Endodermal cell (in vitro differentiated cells): ENCODE measurements at regions not wholly inside any gene's neighbourhood (a gene's known extent, or its start where the extent isn't known, plus 50 kb on each side); places are given as distances from the start of the nearest gene placed in this dataset.

ENCODE experiments used
- DNase-seq: peaks from one replicate; pipeline ENCODE4 v3.0.0-alpha.2; 2017
- H3K27ac ChIP-seq: 2 replicates; pipeline ENCODE4 v1.5.1; 2013; ENCODE audit warnings: mild to moderate bottlenecking, low read depth, low read length, moderate library complexity
- H3K27me3 ChIP-seq: 2 replicates; pipeline ENCODE4 v1.6.1; 2013; ENCODE audit warnings: mild to moderate bottlenecking, low read length, moderate library complexity; ENCODE audit not compliant: insufficient read depth, control insufficient read depth, poor library complexity, severe bottlenecking
- H3K36me3 ChIP-seq: 2 replicates; pipeline ENCODE4 v1.7.0; 2013; ENCODE audit warnings: mild to moderate bottlenecking, low read length, moderate library complexity; ENCODE audit not compliant: control insufficient read depth, insufficient read depth
- H3K4me1 ChIP-seq: one replicate; pipeline ENCODE4 v1.7.0; 2013; ENCODE audit warnings: low read length; ENCODE audit not compliant: control insufficient read depth, insufficient read depth
- H3K4me3 ChIP-seq: 2 replicates; pipeline ENCODE4 v1.5.1; 2013; ENCODE audit warnings: mild to moderate bottlenecking, low read length, moderate library complexity
- H3K9ac ChIP-seq: 2 replicates; pipeline ENCODE4 v1.6.1; 2013; ENCODE audit warnings: mild to moderate bottlenecking, low read length, moderate library complexity; ENCODE audit not compliant: poor library complexity, severe bottlenecking; ENCODE audit errors: extremely low read depth
- H3K9me3 ChIP-seq: 2 replicates; pipeline ENCODE4 v1.6.1; 2013; ENCODE audit warnings: mild to moderate bottlenecking, low read length, moderate library complexity; ENCODE audit not compliant: control insufficient read depth
- H3K27ac Mint-ChIP-seq: 2 replicates; pipeline ENCODE4 v1.8.0; 2020; ENCODE audit warnings: mixed read lengths
- H3K27me3 Mint-ChIP-seq: 2 replicates; pipeline ENCODE4 v1.8.0; 2021; ENCODE audit warnings: mild to moderate bottlenecking, mixed read lengths; ENCODE audit not compliant: insufficient read depth
- H3K36me3 Mint-ChIP-seq: 2 replicates; pipeline ENCODE4 v1.8.0; 2020; ENCODE audit warnings: low read depth, mixed read lengths
- H3K4me1 Mint-ChIP-seq: 2 replicates; pipeline ENCODE4 v1.8.0; 2020; ENCODE audit warnings: mixed read lengths
- H3K4me3 Mint-ChIP-seq: 2 replicates; pipeline ENCODE4 v1.8.0; 2020; ENCODE audit warnings: mild to moderate bottlenecking, moderate library complexity, mixed read lengths
- H3K9me3 Mint-ChIP-seq: 2 replicates; pipeline ENCODE4 v1.8.0; 2020; ENCODE audit warnings: mild to moderate bottlenecking, mixed read lengths
- WGBS, 2 experiments: methylation state at CpG; one replicate each; pipeline versions ENCODE4 v1.1.5 to v1.1.7; 2013; ENCODE audit warnings: missing lambda C conversion rate in 2 of 2, mixed read lengths in 1 of 2; ENCODE audit not compliant: insufficient coverage in 1 of 2, insufficient read length in 1 of 2; 5-methylcytosine and 5-hydroxymethylcytosine counted together
- TF ChIP-seq, protein P1 (sequence below): fragments of 200-600 bp; sonication (generic); conservative IDR thresholded peaks from 2 replicates; pipeline ENCODE4 v1.5.0; 2021; ENCODE audit warnings: antibody characterized with exemption, mild to moderate bottlenecking

DNA sequence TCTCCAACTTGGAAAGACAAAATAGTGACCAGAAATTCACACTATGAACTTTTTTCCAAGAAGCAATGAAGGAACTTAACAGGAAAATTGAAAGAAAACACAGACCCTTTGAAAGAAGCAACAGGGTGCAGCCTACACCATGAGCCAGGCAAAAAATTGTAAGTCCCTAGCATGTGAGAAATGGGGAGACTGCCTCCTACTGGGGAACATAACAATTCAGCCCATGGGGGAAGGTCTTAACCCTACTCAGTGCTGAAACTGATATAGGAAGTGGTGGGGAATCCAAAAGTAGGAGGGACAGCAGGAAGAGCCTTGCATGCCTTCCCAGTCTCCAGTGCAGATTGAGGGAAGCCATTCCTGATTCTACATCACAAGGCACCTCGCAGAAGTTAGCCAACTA, 235.1 kb upstream of the UFL1 start:
- no peak overlapping the region for H3K4me3 ChIP-seq
- TF ChIP-seq, protein P1, sequence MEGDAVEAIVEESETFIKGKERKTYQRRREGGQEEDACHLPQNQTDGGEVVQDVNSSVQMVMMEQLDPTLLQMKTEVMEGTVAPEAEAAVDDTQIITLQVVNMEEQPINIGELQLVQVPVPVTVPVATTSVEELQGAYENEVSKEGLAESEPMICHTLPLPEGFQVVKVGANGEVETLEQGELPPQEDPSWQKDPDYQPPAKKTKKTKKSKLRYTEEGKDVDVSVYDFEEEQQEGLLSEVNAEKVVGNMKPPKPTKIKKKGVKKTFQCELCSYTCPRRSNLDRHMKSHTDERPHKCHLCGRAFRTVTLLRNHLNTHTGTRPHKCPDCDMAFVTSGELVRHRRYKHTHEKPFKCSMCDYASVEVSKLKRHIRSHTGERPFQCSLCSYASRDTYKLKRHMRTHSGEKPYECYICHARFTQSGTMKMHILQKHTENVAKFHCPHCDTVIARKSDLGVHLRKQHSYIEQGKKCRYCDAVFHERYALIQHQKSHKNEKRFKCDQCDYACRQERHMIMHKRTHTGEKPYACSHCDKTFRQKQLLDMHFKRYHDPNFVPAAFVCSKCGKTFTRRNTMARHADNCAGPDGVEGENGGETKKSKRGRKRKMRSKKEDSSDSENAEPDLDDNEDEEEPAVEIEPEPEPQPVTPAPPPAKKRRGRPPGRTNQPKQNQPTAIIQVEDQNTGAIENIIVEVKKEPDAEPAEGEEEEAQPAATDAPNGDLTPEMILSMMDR, result peak; percentile 36
- H3K27ac Mint-ChIP-seq, result no peak overlapping the region
- no peaks in the 10 kb centered on the region for H3K27me3 Mint-ChIP-seq
- no peak overlapping the region for H3K9ac ChIP-seq
- no peaks in the 10 kb centered on the region for H3K4me1 ChIP-seq
- DNase-seq, result no peak
- H3K9me3 ChIP-seq, result peaks cover 7% of the 10 kb centered on the region
- H3K4me1 Mint-ChIP-seq, result no peaks in the 10 kb centered on the region
- H3K36me3 Mint-ChIP-seq, result no peaks in the 10 kb centered on the region
- H3K27ac ChIP-seq, result no peak overlapping the region
- no peak overlapping the region for H3K4me3 Mint-ChIP-seq
- no peaks in the 10 kb centered on the region for H3K27me3 ChIP-seq
- 86 to 100% methylated on average over 1 of the region's 1 CpG for WGBS, 2 experiments
- no peaks in the 10 kb centered on the region for H3K9me3 Mint-ChIP-seq
- H3K36me3 ChIP-seq, result no peaks in the 10 kb centered on the region

DNA sequence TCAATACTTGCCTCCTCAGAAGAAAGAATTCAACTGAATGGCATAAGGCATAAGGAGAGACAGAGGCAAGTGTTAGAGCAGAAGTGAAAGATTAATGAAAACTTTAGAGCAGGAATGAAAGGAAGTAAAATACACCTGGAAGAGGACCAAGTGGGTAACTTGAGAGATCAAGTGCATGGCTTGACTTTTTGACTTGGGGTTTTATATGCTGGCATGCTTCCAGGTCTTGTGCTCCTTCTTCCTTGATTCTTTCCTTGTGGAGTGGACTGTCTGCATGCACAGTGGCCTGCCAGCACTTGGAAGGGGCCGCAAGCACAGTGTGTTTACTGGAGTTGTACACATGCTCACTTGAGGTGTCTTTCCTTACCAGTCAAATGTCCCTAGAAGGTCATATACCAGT, 222.1 kb upstream of the UFL1 start:
- no peak overlapping the region for H3K27ac ChIP-seq
- no peak overlapping the region for H3K4me3 ChIP-seq
- TF ChIP-seq, protein P1, result no peak
- no peak overlapping the region for H3K27ac Mint-ChIP-seq
- H3K36me3 Mint-ChIP-seq, result no peaks in the 10 kb centered on the region
- 100% methylated on average over 1 of the region's 1 CpG; no CpG with 5 or more reads in 1 of the 2 experiments for WGBS, 2 experiments
- no peaks in the 10 kb centered on the region for H3K4me1 Mint-ChIP-seq
- H3K4me1 ChIP-seq, result no peaks in the 10 kb centered on the region
- no peak overlapping the region for H3K4me3 Mint-ChIP-seq
- H3K9me3 Mint-ChIP-seq, result peaks cover 5% of the 10 kb centered on the region
- peaks cover 7% of the 10 kb centered on the region for H3K9me3 ChIP-seq
- H3K9ac ChIP-seq, result no peak overlapping the region
- DNase-seq, result no peak
- no peaks in the 10 kb centered on the region for H3K27me3 Mint-ChIP-seq
- no peaks in the 10 kb centered on the region for H3K36me3 ChIP-seq
- no peaks in the 10 kb centered on the region for H3K27me3 ChIP-seq

DNA sequence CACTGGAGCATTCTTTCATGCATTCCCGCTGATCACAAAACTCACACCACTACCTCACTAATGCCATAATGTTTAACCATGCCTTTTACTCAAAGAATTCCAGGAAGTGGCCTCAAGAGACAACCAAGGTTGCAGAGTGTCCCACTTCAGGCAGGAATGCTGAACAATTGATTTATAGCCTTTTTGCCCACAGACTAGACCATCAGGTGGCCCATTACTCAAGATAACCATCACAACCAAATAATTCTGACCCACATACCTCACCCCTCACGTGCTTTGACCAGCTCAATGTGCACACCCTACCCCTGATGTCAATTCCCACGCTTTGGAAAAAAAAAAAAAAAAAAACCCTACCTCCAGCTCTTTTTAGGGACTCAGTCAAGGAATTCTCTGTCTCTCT, 220.6 kb upstream of the UFL1 start:
- Histone ChIP-seq H3K9me3 (peaks cover 7% of the 10 kb centered on the region), H3K27ac (no peak overlapping the region), H3K36me3 (no peaks in the 10 kb centered on the region), H3K27me3 (no peaks in the 10 kb centered on the region), H3K9ac (no peak overlapping the region), H3K4me1 (no peaks in the 10 kb centered on the region), H3K4me3 (no peak overlapping the region)
- Mint-ChIP-seq H3K27ac (no peak overlapping the region), H3K27me3 (no peaks in the 10 kb centered on the region), H3K36me3 (no peaks in the 10 kb centered on the region), H3K4me1 (no peaks in the 10 kb centered on the region), H3K4me3 (no peak overlapping the region), H3K9me3 (peaks cover 5% of the 10 kb centered on the region)
- whole genome bisulfite sequencing, 2 experiments, result 83% methylated on average over 3 of the region's 3 CpGs; no CpG with 5 or more reads in 1 of the 2 experiments
- TF ChIP-seq, protein P1, result no peak
- no peak for DNase-seq
